NCI-H2227 (cell line): ENCODE measurements at regions not wholly inside any gene's neighbourhood (a gene's known extent, or its start where the extent isn't known, plus 50 kb on each side); places are given as distances from the start of the nearest gene placed in this dataset.
A peak's percentile ranks its signal among the peaks of the same experiment; 100 is the strongest.

ENCODE experiments used
- DNase-seq: peaks from one replicate; lab custom pipeline; 2025; ENCODE audit not compliant: unreplicated experiment; lab: John Stamatoyannopoulos, UW

- no peak for DNase-seq
These were observed 602.5 kb downstream of the PTPRU start for GRCh38 chr1:29838738-29839320.

DNA sequence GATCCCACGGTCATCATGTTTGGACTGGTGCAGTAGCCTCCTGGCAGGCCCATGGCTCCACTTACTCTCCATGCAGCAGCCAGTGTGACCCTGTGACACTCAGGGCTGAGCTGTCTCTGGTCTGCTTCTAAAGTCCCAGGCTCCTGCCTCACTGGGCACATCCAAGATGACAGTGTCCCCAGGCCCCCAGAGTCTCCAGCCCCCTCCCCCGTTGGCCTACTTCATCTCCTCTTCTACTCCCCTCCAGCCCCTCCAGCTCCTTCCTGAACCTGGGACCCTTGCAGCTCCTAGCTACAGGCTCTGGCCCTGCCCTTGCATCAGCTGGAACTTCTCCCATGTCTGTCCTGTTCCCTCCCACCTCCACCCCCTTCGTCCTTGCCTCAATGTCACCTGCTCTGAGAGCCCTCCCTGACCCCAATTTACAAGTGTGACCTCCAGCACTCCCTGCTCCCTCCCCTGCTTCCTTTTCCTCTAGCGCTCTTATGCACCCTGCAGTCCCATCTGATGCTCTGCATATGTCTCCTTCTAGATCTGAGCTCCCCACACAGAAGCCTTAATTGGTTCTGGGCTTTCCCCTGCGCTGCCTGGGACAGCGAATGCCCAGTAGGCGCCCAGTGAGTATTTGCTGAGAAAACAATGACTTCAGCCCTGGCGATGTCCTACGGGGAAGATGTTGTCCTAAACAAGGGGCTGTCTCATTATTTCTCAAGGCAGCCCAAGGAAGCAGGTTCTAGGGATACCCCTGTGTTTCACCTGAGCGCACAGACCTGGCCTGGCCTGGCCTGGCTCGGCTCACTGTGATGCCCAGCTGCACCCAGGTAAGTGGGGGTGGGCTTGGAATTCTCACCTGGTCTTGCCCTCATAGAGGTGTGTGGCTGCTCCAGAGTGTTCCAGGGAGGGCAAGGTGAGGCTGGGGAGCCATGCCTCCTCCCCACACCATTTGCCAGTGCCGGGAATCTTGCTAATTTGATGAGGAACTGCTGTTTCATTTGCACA lies 600.6 kb downstream of the PTPRU start:
- no peak for DNase-seq

DNA sequence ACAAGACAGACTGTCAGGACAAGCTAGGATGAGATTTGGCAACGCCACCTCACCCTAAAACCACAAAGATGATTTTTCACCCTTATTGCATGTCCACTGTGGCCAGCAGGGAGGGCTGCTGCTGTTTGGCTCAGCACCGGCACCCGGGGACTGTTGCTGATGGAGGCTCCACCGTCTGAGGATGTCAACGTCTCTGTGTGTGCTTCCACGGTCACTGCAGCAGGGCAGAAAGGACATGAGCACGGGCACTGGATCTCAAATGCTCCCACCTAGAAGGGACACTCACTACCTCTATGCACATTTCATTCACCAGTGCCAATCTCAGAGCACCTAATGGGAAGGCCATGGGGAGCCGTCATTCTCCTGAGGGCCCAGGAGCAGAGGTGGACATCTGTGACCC lies 599.6 kb downstream of the PTPRU start:
- no peak for DNase-seq

DNA sequence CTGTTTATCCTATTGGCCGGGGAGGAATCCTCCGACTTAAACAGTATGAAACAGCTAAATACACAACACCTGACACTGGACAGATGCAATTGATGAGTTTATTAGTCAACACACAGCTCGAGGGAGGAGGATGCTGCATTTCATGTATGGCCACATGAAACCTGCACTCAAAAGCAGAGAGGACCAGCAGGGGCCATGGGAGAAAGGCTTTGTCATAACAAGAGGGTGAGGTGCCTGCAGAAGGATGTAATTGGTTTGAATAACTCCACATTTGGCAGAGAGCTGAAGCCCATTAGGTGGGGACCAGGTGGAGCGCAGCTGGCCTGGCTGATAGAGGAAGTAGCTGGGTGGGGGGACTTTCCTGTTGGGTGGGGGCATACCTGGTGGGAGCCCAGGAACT lies 599.1 kb downstream of the PTPRU start:
- peak; percentile 62 for DNase-seq

DNA sequence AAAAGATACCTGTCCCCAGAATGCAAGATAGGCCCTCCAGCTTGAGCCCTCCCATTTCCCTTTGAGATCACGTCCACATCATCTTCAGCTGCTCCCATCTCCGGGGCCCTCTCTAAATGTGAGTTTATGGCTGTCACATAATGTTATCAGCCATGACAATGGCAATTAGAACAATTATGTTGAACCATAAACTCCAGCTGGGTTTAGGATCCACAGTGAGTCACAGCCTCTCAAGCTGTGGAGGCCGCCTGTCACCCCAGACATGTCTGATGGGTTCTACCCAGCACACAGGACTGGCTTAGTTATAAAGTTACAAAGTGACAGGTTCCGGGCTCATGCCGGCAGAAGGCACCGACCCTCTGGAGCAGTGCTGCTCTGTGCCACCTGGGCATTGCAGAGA lies 597.3 kb downstream of the PTPRU start:
- DNase-seq, result peak; percentile 38

DNA sequence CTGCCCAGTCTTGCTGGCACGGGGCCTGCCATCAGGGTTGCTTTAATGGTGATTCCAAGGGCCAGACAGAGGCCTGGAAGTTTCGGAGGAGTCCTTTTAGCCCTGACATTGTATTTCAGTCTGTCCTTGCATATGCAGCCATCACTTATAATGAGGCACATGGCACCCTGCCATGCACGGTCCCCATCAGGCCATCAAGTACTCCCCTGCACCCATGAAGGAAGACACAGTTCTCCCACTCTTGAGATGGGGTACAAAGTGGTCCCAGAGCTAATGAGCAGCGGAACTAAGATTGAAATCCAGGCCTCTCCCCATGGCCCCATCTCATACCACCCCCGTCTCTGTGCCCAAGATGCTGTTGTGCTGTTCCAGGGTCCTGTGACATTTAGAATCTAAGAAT lies 596.6 kb downstream of the PTPRU start:
- DNase-seq, result no peak

GRCh38 chr1:29832471-29832870 lies 596.1 kb downstream of the PTPRU start:
- DNase-seq, result no peak

GRCh38 chr1:29831500-29832117 lies 595.3 kb downstream of the PTPRU start:
- DNase-seq, result no peak

- DNase-seq, result no peak
These were observed 594.6 kb downstream of the PTPRU start for GRCh38 chr1:29830916-29831315.

DNA sequence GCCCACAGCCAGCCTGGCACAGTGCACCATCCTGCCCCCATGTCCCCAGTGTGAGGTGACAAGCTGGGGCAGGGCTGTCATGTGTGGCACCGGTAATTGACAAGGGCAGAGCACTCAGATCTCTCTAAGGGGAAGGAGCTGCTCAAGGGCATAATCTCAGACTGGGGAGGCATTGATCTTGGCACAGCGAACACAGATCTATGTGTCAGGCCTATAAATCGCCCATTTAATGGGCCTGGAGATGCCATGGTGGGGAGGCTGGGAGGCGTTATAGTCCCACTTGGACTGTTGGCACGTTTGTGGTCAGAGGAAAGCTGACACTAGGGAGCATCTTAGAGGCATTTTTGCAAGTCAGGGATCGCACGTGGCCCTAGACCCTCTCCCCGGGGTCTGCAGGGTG lies 594.1 kb downstream of the PTPRU start:
- DNase-seq, result no peak

DNA sequence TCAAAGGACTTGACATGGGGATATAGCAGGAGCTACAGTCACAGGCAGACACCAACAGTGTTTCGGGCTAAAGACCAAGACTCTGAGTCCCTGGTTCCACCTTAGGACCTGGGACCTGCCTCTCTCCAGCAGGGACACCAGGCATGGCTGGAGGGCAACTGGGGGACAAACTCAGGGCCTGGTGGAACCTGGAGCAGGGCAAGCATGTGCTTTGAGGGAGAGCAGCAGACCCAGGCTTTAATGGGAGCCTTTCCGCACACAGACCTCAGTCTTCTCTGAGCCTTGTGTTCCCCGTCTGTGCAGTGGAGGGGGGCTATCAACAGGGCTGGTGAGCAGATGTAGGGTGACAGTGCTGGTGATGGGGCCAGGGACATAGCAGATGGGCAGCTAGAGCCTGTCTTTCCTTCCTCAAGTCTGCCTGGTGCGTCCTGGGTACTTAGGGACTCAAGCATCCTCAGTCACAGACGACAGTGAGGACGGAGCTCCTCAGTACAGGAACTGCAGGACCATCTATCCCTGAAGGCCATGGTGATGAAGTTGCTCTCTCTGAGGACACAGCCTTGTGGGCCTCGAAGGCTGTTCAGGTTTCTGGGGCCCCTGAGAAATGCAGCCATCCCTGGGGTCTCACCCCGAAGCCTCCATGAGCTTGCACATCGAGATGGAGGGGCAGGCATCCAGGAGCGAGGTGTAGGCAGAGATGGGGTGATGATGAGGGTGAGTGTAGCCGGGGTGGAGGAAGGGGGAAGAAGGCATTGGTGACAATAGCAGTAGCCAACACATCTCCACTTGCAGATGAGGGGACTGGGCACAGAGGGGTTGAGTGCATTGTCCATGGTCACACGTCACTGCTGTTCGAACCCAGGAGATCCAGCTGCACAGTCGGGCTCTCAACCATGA lies 593.4 kb downstream of the PTPRU start:
- no peak for DNase-seq

- DNase-seq, result no peak
These were observed 592.5 kb downstream of the PTPRU start for GRCh38 chr1:29828526-29829447.

GRCh38 chr1:29827801-29828525 lies 591.6 kb downstream of the PTPRU start:
- no peak for DNase-seq

GRCh38 chr1:29827237-29827750 lies 591.0 kb downstream of the PTPRU start:
- DNase-seq, result no peak

- no peak for DNase-seq
These were observed 590.3 kb downstream of the PTPRU start for GRCh38 chr1:29826646-29827045.

DNA sequence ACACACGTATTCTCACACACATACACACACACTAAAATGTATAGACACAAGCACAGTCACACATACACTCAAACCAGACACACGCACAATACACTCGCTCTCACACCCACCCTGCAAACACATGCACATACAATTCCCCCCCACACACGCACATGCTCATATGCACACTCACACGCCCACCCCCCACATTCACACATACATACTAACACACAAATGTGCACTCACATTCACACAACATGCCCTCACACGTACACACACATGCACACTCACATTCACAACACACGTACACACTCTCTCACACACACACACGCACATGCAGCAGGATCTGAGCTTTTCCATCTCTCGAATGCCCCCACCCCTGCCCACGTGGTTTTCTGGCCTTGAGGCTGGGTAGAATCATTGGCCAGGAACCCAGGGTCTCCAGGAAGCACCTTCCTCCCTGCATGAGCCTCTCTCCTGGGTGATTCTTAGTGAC lies 589.7 kb downstream of the PTPRU start:
- no peak for DNase-seq

GRCh38 chr1:29825274-29825940 lies 589.1 kb downstream of the PTPRU start:
- no peak for DNase-seq

GRCh38 chr1:29824511-29825273 lies 588.4 kb downstream of the PTPRU start:
- DNase-seq, result no peak
